Activated CD4-positive, alpha-beta T cell treated with anti-CD3 and anti-CD28 coated beads for 24 hours (primary cell): ENCODE measurements at regions not wholly inside any gene's neighbourhood (a gene's known extent, or its start where the extent isn't known, plus 50 kb on each side); places are given as distances from the start of the nearest gene placed in this dataset.
"Not testable (repeated sequence)": the region's sequence is repeated elsewhere in the genome, so short reads cannot be mapped to it uniquely, and the experiment has no call there.

Experiments
- DNase-seq, 2 donors: peaks; one replicate each; pipeline ENCODE4 v3.0.0-alpha.2; 2020; ENCODE audit warnings: low read depth in 2 of 2

GRCh38 chr10:36556468-36556867, 568.9 kb upstream of the ANKRD30A start:
- no peak for DNase-seq

GRCh38 chr10:36555036-36555435, 570.4 kb upstream of the ANKRD30A start:
- no peak for DNase-seq

- DNase-seq: no peak
Observed at GRCh38 chr10:36547965-36548364, 577.4 kb upstream of the ANKRD30A start.

- no peak for DNase-seq
Observed at GRCh38 chr10:36542493-36542892, 582.9 kb upstream of the ANKRD30A start.

GRCh38 chr10:36540611-36541010, 584.8 kb upstream of the ANKRD30A start:
- no peak for DNase-seq

GRCh38 chr10:36538953-36539586, 586.3 kb upstream of the ANKRD30A start:
- DNase-seq: no peak

DNA sequence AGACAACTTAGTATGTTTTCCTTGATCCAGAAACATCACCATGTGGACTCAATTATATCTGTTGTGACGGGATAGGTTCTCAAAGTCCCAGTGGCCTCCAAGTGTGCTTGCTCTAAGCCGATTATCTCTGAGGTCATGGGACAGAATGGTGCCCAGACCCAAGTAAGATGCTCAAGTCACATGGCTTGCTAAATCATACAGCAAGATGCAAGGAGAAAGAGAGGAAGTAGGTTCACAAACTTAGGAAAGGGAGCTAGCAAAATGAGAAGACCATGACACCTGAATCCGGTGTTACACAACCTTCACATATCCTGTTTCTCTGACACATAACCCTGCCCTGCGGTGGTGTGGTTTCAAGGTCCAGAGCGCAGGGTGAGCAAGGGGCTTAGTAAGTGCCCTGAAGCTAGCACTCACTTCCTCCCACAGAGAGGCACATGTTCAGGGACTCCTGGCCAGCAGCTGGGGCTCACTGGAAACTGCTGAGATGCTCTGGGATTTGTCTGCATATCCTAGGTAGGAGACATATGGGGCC, 590.9 kb upstream of the ANKRD30A start:
- DNase-seq: no peak

DNA sequence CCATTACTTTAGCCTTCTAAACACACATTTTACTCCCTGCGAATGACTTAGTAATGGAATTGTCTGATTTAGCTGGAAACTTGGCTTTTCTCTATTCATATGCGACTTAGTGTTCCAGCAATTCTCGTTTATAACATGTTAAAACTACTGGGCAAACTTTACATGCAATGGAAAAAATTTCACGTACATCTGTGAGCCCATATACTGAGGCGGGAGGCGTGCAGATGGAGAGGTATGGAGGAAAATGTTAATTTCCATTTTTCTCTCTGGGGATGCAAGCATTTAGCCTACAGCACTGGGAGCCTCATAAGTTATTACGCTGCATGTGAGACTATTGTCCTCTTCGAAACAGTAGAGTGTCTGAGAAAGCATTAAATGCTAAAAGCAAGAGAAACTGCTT, 591.5 kb upstream of the ANKRD30A start:
- no peak for DNase-seq

- DNase-seq: no peak
Observed at GRCh38 chr10:36533316-36533715, 592.1 kb upstream of the ANKRD30A start.

- DNase-seq: no peak
Observed at GRCh38 chr10:36531621-36532020, 593.8 kb upstream of the ANKRD30A start.

GRCh38 chr10:36526033-36526432, 599.4 kb upstream of the ANKRD30A start:
- no peak for DNase-seq

GRCh38 chr10:36524126-36524525, 601.3 kb upstream of the ANKRD30A start:
- DNase-seq: not testable (repeated sequence)

GRCh38 chr10:36519909-36520308, 605.5 kb upstream of the ANKRD30A start:
- DNase-seq: no peak

- no peak for DNase-seq
Observed at GRCh38 chr10:36516281-36516680, 609.1 kb upstream of the ANKRD30A start.

DNA sequence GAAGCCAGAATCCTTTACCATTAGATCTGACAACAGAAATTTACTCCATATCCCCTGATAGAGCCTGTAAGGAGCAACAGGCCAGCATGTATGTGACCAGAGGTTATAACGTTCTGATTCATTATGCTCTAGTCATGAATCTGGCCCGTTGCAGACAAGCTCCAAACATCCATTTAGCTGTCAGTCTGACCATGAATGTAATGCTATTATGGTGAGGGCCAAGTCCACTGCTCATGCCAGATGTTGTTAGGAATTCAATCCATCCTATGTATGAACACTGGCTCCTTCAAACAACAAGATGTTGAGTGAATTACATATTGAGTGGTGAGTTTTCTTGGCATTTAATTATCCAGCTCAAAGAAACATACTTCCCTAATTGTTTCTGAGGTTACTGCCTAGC, 610.1 kb upstream of the ANKRD30A start:
- no peak for DNase-seq

- DNase-seq: no peak
Observed at GRCh38 chr10:36507715-36508114, 617.7 kb upstream of the ANKRD30A start.

DNA sequence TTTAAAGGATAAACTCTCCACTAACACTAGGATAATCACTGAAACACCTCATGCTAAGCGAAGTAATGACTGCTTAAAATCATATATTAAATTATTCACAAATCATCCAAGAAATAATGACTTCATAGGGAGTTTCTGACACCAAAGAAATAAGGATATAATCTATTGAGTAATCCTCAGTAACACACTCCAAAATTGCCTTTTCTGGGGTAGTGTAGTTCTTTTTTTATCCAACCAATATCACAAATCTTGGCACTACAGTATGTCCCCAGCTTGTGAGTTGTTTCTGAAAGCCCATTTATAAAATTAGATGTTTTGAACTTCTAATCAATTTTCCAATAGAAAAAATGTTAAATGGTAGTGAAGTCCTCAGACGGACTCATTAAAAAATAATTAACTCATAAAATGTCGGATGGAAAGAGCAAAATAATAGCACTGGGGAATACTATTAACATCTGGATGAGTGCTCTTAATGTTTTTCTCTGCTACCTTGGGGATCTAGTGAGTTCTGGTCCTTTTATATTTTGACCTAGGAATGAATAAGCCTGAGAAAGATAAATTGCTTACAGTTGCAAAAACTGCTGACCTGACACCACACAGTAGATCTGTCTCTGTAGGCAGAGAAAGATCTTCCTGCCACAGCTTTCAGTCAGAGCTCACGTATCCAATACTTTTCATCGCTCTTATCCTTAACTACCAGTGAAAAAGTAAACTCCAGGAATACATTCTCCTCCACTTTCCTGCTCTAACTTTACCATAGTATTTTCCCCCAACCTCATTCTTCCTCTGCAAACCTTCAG, 618.5 kb upstream of the ANKRD30A start:
- no peak for DNase-seq

- no peak for DNase-seq
Observed at GRCh38 chr10:36506261-36506660, 619.1 kb upstream of the ANKRD30A start.

- DNase-seq: no peak
Observed at GRCh38 chr10:36504758-36505157, 620.6 kb upstream of the ANKRD30A start.

DNA sequence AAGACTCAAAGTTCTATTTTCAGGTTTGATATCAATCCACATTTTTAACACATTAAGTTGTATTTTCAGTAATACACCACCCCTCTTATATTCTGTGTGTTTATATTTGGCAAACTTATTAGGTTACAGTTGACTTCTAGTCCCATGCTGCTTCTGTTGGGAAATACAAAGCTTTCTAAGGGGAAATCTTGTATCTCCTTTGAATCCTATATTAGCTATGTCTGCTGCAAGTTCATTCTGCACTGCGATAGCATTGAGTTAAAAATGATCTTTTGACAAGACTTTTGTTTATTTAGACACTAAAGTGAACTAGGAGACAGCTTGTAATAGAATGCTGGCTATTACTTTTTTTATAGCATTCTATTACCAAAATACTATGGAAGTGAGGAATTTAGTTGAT, 625.1 kb upstream of the ANKRD30A start:
- DNase-seq: no peak

DNA sequence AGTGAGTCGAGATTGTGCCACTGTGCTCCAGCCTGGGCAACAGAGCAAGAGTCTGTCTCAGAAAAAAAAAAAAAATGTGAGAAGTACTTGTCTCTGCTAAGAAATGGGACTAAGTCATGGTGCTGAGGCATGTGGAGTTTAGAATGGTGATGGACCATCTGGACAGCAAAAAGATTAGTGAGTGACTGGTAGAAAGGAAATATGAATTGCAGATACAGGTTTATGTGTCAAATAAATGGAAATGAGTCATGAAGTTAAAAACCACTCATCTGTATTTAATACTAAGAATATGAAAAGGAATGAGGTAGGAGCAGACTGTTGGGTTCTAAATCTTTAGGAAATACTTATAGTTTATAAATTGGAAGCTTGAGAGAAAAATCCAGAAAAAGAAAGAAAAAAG, 625.7 kb upstream of the ANKRD30A start:
- no peak for DNase-seq

DNA sequence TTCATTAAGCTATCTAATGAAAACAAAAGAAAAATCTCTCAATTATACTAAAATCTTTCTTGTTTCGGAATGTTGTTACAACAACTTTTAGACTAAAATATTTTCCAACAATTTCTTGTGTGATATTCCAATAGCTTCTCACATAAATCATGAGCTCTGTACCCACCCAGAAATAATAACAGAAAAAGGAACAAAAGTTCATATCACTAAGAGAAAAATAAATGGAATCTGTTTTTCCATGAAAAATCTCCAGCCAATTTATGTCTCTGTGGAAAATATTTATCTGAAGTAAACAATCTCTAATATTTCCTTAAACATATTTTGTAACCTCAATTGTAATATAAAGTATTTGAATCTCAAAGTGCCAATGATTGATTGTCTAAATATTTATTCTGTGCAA, 628.6 kb upstream of the ANKRD30A start:
- DNase-seq: no peak

- no peak for DNase-seq
Observed at GRCh38 chr10:36494371-36494770, 631.0 kb upstream of the ANKRD30A start.
